HG03196 (cell line): ENCODE measurements at regions not wholly inside any gene's neighbourhood (a gene's known extent, or its start where the extent isn't known, plus 50 kb on each side); places are given as distances from the start of the nearest gene placed in this dataset.

Source experiments
- ATAC-seq: cut with Tn5 transposase; IDR thresholded peaks from one replicate; pipeline ENCODE4 v1.9.1; 2021; ENCODE audit not compliant: unreplicated experiment

DNA sequence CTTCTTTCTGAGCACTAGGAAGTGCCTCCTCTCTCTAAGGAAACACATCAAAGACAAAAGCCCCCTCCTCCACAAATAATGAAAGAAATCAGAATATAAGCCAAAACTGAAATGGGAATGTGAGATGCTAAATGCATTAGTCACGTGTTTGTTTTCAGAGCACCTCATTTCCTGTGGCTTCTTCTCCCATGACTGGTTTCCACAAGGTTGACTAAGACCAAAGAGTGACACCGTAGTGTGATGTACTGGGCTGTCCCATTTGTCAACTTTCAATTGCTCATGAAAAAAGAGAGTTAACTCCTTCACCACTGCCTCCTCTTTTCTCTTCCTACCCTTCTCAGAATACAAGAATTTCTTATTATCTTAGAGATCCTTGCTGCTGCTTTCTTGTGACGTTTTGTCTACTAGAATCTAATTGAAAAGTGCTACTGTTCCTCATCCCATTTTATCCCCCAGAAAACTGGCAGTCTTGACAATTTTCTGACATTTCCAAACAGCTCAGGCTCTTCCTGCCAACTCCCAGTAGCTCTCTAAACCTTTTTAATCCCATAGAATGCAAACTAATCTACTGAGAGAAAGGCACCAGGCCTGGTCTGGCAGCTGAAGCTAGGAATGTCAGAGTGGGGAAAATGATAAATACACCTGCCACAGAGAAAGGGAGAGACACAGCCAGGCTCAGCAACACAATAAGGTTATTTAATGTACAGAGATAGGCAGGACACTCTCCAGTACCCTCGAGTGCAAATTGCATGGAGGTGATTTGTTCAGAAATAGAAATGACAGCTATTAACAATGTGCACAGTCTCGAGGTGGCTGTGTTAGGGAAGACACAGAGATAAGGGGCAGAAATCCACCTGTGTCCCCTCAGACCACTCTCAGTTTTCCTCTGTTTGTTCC is 671.7 kb upstream of the NRSN1 start:
- no peak for ATAC-seq

GRCh38 chr6:23455754-23456153 is 670.3 kb upstream of the NRSN1 start:
- no peak for ATAC-seq

DNA sequence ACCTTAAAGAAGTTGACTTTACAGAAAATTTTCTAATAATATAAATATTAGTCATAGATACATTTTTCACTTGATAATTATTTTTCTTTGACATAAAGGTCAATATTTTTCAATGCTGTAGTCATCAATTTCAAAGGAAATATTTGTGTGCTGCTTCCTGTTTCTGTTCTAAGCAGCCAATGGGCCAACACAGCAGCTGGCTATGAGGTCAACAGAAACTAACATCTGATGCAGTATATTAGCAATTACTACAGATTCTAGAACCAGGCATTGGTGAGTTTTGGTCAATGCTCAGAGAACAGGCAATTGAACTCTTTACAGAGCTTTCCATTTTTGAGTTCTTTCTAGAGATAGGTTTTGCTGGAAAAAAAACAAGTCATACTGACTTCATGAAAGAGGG is 669.6 kb upstream of the NRSN1 start:
- ATAC-seq, result no peak

- ATAC-seq, result no peak
Measured at GRCh38 chr6:23457321-23457720, 668.7 kb upstream of the NRSN1 start.

GRCh38 chr6:23465912-23466311 is 660.1 kb upstream of the NRSN1 start:
- ATAC-seq, result no peak

- no peak for ATAC-seq
Measured at GRCh38 chr6:23477586-23477985, 648.4 kb upstream of the NRSN1 start.

- no peak for ATAC-seq
Measured at GRCh38 chr6:23478312-23478711, 647.7 kb upstream of the NRSN1 start.

DNA sequence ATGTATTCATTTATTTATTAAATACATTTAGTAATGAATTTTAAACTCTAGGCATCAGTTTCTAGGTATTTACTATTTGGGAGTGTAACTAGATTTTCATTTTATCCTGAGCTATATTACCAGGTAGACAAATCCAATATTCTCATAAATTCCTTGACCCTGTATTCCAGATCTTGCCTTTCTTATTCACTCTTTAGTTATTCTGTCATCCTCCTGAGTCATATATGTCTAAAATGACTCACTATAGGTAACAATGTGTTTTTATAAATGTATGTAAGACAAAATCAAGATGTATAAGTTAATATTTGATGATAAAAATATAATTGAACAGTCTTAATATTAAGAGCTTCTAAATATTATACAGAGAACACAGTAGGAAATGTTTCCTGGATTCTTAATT is 642.1 kb upstream of the NRSN1 start:
- no peak for ATAC-seq

DNA sequence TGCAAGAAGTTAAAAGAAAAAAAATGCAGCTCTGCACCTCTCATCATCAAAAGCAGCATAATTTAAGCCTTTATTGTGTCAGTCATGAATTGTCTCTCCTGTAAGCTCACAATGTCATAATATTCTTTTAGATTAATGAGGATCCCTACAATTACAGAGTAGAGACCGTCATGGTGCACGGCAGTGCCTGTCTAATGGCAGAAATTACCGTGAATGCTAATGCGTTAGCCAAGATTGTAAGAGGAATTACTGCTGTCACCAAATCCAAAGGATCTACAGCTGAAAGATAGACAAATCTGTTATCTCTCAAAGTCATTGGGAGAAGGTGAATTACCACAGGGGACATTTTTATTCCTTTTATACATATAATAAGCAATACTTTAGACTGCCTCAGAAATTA is 631.6 kb upstream of the NRSN1 start:
- ATAC-seq, result no peak

- ATAC-seq, result no peak
Measured at GRCh38 chr6:23498013-23498412, 628.0 kb upstream of the NRSN1 start.

DNA sequence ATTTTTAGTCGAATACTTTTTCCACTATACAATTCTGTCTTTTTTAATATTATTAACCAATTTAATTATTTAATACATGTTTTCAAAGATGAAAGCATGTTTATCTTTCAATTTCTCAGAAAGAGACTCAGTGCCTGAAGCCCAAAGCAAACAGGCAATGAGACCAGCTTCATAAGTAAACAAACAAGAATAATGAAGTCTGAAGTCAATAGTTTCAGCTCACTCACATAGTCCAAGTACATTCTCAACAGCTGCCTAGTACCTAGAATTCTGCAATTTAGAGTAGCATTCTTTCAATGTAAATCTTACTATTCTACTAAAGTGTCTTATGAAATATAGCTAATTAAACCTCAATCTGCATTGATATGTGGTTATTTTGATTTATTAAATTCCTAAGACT is 626.5 kb upstream of the NRSN1 start:
- no peak for ATAC-seq

DNA sequence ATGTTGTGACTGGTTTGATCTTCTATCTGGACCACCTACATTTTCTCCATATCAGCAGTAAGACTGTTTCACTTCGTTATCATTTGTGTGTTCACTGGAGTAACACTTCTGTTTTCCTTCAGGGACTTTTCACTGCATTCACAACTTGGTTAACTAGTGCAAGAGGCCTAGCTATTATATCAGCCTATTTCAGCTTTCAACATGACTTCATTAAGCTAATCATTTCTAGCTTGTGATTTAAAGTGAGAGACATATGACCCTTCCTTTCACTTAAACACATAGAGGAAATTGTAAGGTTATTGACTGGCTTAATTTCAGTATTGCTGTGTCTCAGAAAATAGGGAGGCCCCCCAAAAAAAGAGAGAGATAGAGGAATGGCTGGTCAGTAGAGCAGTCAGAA is 622.8 kb upstream of the NRSN1 start:
- ATAC-seq, result no peak

- ATAC-seq, result no peak
Measured at GRCh38 chr6:23505026-23505425, 621.0 kb upstream of the NRSN1 start.

DNA sequence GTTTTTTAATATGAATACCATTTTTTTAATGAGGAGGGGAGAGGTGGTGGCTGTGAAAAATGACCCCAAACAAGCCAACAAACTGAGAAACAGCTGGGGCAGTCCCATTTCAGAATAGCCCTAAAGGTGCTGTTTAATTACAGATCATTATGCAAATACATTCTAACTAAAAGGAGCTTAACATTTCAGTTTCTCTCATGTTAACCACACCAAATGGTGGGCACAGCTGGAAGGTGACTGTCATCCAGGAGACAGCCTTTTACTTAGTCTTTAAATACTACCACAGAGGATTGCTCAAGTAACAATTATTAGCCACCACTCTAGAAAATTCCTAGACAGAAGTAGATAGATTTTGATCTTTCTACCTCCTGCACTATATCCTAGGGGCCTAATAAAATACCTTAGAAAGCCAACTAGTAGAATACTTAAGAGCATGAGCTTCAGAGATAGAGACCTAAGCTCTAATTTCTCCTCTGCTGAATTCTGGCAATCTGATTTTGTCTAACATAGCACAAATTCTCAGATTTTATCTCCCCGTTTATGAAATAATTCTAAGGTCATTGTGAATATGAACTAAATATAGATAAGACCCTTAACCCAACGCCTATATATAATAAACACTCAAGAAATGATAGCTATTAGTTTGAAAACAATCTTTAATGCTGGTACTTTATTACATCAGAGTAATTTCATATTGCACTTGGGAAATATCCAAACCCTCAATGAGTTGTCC is 615.1 kb upstream of the NRSN1 start:
- no peak for ATAC-seq

DNA sequence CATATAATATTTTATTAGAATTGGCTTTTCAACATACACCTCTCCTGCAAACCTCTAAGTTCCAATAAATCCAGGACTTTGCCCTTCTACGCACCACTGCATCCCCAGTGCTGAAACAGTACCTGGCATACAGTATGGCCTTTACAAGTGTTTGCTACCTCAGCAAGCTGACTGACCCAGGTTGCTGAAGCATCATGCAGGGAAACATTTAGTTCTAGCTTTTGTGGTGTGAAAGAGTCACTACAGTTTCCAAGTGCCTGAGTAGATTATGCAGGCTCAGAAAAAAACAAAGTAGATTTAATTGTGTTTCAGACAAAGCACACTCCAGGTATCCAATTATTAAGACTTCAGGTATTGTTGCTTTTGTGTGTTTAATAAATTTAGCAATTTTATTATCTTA is 614.2 kb upstream of the NRSN1 start:
- no peak for ATAC-seq

- no peak for ATAC-seq
Measured at GRCh38 chr6:23518294-23518693, 607.7 kb upstream of the NRSN1 start.

GRCh38 chr6:23522792-23523547 is 603.0 kb upstream of the NRSN1 start:
- ATAC-seq, result no peak

DNA sequence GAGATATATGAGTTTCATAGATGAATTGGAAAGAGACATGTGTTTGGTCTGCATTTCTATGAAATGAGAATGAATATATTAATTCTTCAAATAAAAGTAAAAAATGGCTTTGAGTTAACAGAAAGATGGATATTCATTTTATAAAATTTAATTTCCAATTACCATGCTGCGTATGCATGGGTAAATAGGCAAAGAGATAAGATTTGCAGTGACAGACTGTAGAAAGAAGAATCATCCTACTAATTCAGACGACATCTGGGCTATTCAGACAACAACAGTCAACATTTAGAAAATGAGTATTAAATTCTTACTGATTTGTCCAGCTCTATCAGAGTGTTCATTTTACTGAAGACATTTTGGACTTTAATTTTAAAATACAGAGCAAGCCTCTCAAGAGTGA is 602.2 kb upstream of the NRSN1 start:
- ATAC-seq, result no peak

DNA sequence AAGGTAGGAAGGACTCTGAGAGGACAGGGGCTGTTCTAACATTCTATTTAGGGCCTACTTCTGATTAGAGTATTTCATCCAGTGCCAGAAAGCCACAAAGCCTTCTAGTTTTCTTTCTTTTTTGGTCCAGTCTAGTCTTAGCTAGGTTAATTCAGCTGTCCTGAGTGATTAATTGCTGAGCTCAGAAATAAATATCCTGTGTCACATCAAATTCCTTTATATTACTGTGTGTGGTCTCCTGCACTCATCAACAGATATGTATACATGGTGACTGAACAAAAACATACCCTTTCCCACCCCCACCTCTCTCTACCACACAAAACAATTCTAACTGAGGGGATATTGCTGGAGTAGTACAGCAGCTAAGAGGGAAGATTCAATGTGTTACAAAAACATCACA is 601.5 kb upstream of the NRSN1 start:
- no peak for ATAC-seq

- ATAC-seq, result no peak
Measured at GRCh38 chr6:23526526-23526925, 599.5 kb upstream of the NRSN1 start.

DNA sequence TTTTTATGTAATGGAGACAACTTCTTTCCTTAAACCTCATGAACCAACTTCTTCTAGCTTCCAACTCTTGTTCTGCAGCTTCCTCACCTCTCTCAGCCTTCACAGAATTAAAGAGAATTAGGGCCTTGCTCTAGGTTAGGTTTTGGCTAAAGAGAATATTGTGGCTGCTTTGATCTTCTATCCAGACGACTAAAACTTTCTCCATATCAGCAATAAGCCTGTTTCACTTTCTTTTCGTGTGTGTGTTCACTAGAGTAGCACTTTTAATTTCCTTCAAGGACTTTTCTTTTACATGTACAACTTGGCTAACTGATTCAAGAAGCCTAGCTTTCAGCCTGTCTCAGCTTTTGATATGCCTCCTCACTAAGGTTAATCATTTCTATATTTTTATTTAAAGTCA is 596.1 kb upstream of the NRSN1 start:
- ATAC-seq, result no peak

DNA sequence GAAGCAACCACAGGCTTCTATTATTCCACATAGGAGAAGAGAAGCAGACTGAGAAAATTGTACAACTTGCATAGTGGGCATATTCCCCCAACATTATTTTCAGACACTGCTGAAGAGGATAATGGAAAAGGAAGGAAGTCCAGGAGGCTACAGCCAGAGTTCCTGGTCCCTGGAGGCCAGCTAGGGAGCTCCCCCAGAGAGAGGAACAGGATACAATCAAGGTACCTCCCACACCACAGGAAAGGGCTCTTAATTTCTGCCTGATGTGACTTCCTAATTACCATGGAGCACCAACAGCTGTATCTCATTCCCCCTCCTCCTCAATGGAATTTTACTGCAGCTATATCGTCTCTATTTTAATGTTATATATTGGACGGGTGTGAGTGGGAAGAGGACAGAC is 594.3 kb upstream of the NRSN1 start:
- ATAC-seq, result no peak
